CD14-positive monocyte (primary cell): ENCODE measurements at regions not wholly inside any gene's neighbourhood (a gene's known extent, or its start where the extent isn't known, plus 50 kb on each side); places are given as distances from the start of the nearest gene placed in this dataset.

Source experiments
- DNase-seq, 3 donors: peaks; one replicate each; pipeline ENCODE4 v3.0.0-alpha.2; 2011 to 2022
- H2AFZ ChIP-seq: 2 replicates; pipeline ENCODE4 v1.6.0; 2012; ENCODE audit warnings: mild to moderate bottlenecking, low read depth, low read length, inconsistent platforms; ENCODE audit not compliant: insufficient read depth, poor library complexity, severe bottlenecking
- H3K27ac ChIP-seq, 2 donors: 1 replicate in 1 of 2; 2 replicates in 1 of 2; pipeline ENCODE4 v1.5.1; 2012 to 2013; ENCODE audit warnings: low read length in 2 of 2, control low read depth in 1 of 2, inconsistent platforms in 1 of 2, low read depth in 1 of 2, mild to moderate bottlenecking in 1 of 2
- H3K27me3 ChIP-seq, 2 donors: one replicate each; pipeline versions ENCODE4 v1.6.0 to v1.6.1; 2011 to 2013; ENCODE audit warnings: low read length in 2 of 2; ENCODE audit not compliant: control insufficient read depth in 2 of 2, insufficient read depth in 2 of 2
- H3K36me3 ChIP-seq, 2 donors: replicated peaks in 1 of 2; 1 replicate in 1 of 2; 2 replicates in 1 of 2; pipeline versions ENCODE4 v1.5.1 to v1.6.1; 2012 to 2013; ENCODE audit warnings: low read length in 2 of 2, control low read depth in 1 of 2, inconsistent platforms in 1 of 2, mild to moderate bottlenecking in 1 of 2; ENCODE audit not compliant: insufficient read depth in 2 of 2, control insufficient read depth in 1 of 2
- H3K4me1 ChIP-seq, 2 donors: 1 replicate in 1 of 2; 2 replicates in 1 of 2; pipeline versions ENCODE4 v1.5.1 to v1.6.1; 2012 to 2013; ENCODE audit warnings: low read length in 2 of 2, control low read depth in 1 of 2, inconsistent platforms in 1 of 2, mild to moderate bottlenecking in 1 of 2, moderate library complexity in 1 of 2; ENCODE audit not compliant: insufficient read depth in 2 of 2, control insufficient read depth in 1 of 2
- H3K4me2 ChIP-seq: replicated peaks from 2 replicates; pipeline ENCODE3; 2012; ENCODE audit warnings: low read length, moderate library complexity, mild to moderate bottlenecking; ENCODE audit not compliant: poor library complexity, severe bottlenecking; ENCODE audit errors: extremely low read depth
- H3K4me3 ChIP-seq, 3 experiments: fragments of 200-600 bp in 1 of 3; sonication (generic) in 1 of 3; replicated peaks in 1 of 3; 1 replicate in 2 of 3; 2 replicates in 1 of 3; pipeline ENCODE4 v1.5.1; 2011 to 2013; ENCODE audit warnings: low read length in 3 of 3, mild to moderate bottlenecking in 3 of 3, control low read depth in 2 of 3, low read depth in 2 of 3, inconsistent platforms in 1 of 3, moderate library complexity in 1 of 3
- H3K79me2 ChIP-seq: 2 replicates; pipeline ENCODE4 v1.6.0; 2012; ENCODE audit warnings: mild to moderate bottlenecking, control low read depth, inconsistent platforms, low read length, moderate library complexity; ENCODE audit not compliant: insufficient read depth
- H3K9ac ChIP-seq: 2 replicates; pipeline ENCODE4 v1.6.0; 2017; ENCODE audit warnings: low read length, mild to moderate bottlenecking; ENCODE audit not compliant: insufficient read depth, poor library complexity, severe bottlenecking
- H3K9me3 ChIP-seq, 2 donors: replicated peaks in 1 of 2; 1 replicate in 1 of 2; 2 replicates in 1 of 2; pipeline versions ENCODE4 v1.5.1 to v1.6.1; 2012 to 2013; ENCODE audit warnings: low read length in 2 of 2, control low read depth in 1 of 2; ENCODE audit not compliant: control insufficient read depth in 1 of 2, insufficient read depth in 1 of 2
- H4K20me1 ChIP-seq: 2 replicates; pipeline ENCODE4 v1.6.0; 2012; ENCODE audit warnings: mild to moderate bottlenecking, low read length, control low read depth, moderate library complexity; ENCODE audit not compliant: insufficient read depth
- H3K27ac Mint-ChIP-seq, 7 donors: one replicate each; pipeline ENCODE4 v1.8.0; 2020; ENCODE audit warnings: mild to moderate bottlenecking in 7 of 7, mixed read lengths in 7 of 7, moderate library complexity in 6 of 7, inconsistent platforms in 2 of 7
- H3K27me3 Mint-ChIP-seq, 3 donors: one replicate each; pipeline ENCODE4 v1.8.0; 2021 to 2022; ENCODE audit warnings: low read depth in 3 of 3, mild to moderate bottlenecking in 3 of 3, mixed read lengths in 3 of 3, moderate library complexity in 3 of 3, inconsistent platforms in 1 of 3
- H3K36me3 Mint-ChIP-seq, 2 donors: one replicate each; pipeline ENCODE4 v1.8.0; 2020; ENCODE audit warnings: mixed read lengths in 2 of 2, inconsistent platforms in 1 of 2, mild to moderate bottlenecking in 1 of 2
- H3K4me1 Mint-ChIP-seq: one replicate; pipeline ENCODE4 v1.8.0; 2020; ENCODE audit warnings: mild to moderate bottlenecking, mixed read lengths
- H3K4me3 Mint-ChIP-seq, 2 donors: one replicate each; pipeline ENCODE4 v1.8.0; 2020; ENCODE audit warnings: mild to moderate bottlenecking in 2 of 2, mixed read lengths in 2 of 2, moderate library complexity in 1 of 2
- H3K9me3 Mint-ChIP-seq, 7 donors: one replicate each; pipeline ENCODE4 v1.8.0; 2020 to 2022; ENCODE audit warnings: mixed read lengths in 7 of 7, mild to moderate bottlenecking in 6 of 7, moderate library complexity in 6 of 7, inconsistent platforms in 2 of 7
- CTCF ChIP-seq: fragments of 200-600 bp; IDR thresholded peaks from one replicate; pipeline ENCODE4 v1.8.0; 2022; ENCODE audit warnings: antibody characterized with exemption, mild to moderate bottlenecking
- WGBS: methylation state at CpG from one replicate; pipeline ENCODE4 v1.1.5; 2013; ENCODE audit warnings: missing lambda C conversion rate; ENCODE audit not compliant: insufficient coverage; 5-methylcytosine and 5-hydroxymethylcytosine counted together
- intact Hi-C, 2 donors: fragments of 100-400 bp; cut with micrococcal nuclease; formaldehyde crosslinking; loops; one replicate each; pipeline versions ENCODE4 v1.15.0 to v1.15.1; 2023

- intact Hi-C loops = no loop called here
- H3K4me1 ChIP-seq = peaks cover 26 to 30% of the 10 kb centered on the region in 2 donors
- no peak overlapping the region for H3K27ac ChIP-seq
- Mint-ChIP-seq H3K9me3 (peaks cover 31 to 44% (median 40%) of the 10 kb centered on the region in 7 donors), H3K27ac (no peak overlapping the region), H3K4me1 (peaks cover 36% of the 10 kb centered on the region), H3K27me3 (peaks cover 0 to 13% (median 0%) of the 10 kb centered on the region in 3 donors), H3K36me3 (peaks cover 10 to 24% of the 10 kb centered on the region in 2 donors), H3K4me3 (no peak overlapping the region)
- DNase-seq = no peak
- no peak for TF ChIP-seq CTCF
- no peak overlapping the region for H2AFZ ChIP-seq
- no peaks in the 10 kb centered on the region for H4K20me1 ChIP-seq
- no peaks in the 10 kb centered on the region for H3K36me3 ChIP-seq
- no peaks in the 10 kb centered on the region for H3K27me3 ChIP-seq
- peaks cover 24 to 32% of the 10 kb centered on the region in 2 donors for H3K9me3 ChIP-seq
- WGBS = no CpG with 5 or more reads among the region's 1 CpG
- H3K79me2 ChIP-seq = no peaks in the 10 kb centered on the region
- H3K9ac ChIP-seq = no peak overlapping the region
- H3K4me3 ChIP-seq = no peak overlapping the region
- H3K4me2 ChIP-seq = no peak overlapping the region
Observed at GRCh38 chr12:116399055-116399454, 121.6 kb upstream of the MED13L start.

GRCh38 chr12:116400636-116401372 lies 123.3 kb upstream of the MED13L start:
- H3K4me1 Mint-ChIP-seq = peaks cover 38% of the 10 kb centered on the region
- Histone ChIP-seq H3K9me3 (peaks cover 24 to 32% of the 10 kb centered on the region in 2 donors), H2AFZ (no peak overlapping the region), H4K20me1 (no peaks in the 10 kb centered on the region), H3K79me2 (no peaks in the 10 kb centered on the region), H3K36me3 (no peaks in the 10 kb centered on the region), H3K9ac (no peak overlapping the region), H3K4me3 (no peak overlapping the region), H3K27ac (peak overlapping the region; percentile 69 to 72), H3K4me2 (no peak overlapping the region), H3K4me1 (peaks cover 36 to 38% of the 10 kb centered on the region in 2 donors), H3K27me3 (no peaks in the 10 kb centered on the region)
- H3K4me3 Mint-ChIP-seq = no peak overlapping the region
- no peak for TF ChIP-seq CTCF
- DNase-seq = peak; percentile 70 to 85 (median 85)
- peak overlapping the region; percentile 77 to 96 (median 88) for H3K27ac Mint-ChIP-seq
- WGBS = no CpG with 5 or more reads among the region's 4 CpGs
- peaks cover 10 to 24% of the 10 kb centered on the region in 2 donors for H3K36me3 Mint-ChIP-seq
- peaks cover 0 to 13% (median 3%) of the 10 kb centered on the region in 3 donors for H3K27me3 Mint-ChIP-seq
- H3K9me3 Mint-ChIP-seq = peaks cover 31 to 44% (median 37%) of the 10 kb centered on the region in 7 donors
- intact Hi-C loops = loop anchor here in 1 of 2 donors (10.0 kb wide), 3 partner anchors 66 to 154 kb away; partner anchors contain the start of genes MAP1LC3B2 and MED13L
